Inflammatory macrophage (primary cell): ENCODE measurements at regions not wholly inside any gene's neighbourhood (a gene's known extent, or its start where the extent isn't known, plus 50 kb on each side); places are given as distances from the start of the nearest gene placed in this dataset.

Experiments used
- DNase-seq, 2 donors: peaks; one replicate each; pipeline ENCODE4 v3.0.0-alpha.2; 2020 to 2022

GRCh38 chr3:30122359-30122758 lies 484.0 kb upstream of the TGFBR2 start:
- peak in 1 of 2 donors; percentile 5 for DNase-seq

GRCh38 chr3:30123224-30123623 lies 483.2 kb upstream of the TGFBR2 start:
- no peak for DNase-seq

- no peak for DNase-seq
Observed at GRCh38 chr3:30123755-30124154, 482.6 kb upstream of the TGFBR2 start.

GRCh38 chr3:30124435-30125370 lies 481.7 kb upstream of the TGFBR2 start:
- DNase-seq: no peak

GRCh38 chr3:30129765-30130164 lies 476.6 kb upstream of the TGFBR2 start:
- no peak for DNase-seq

GRCh38 chr3:30130391-30130790 lies 476.0 kb upstream of the TGFBR2 start:
- DNase-seq: no peak

- DNase-seq: no peak
Observed at GRCh38 chr3:30131191-30131590, 475.2 kb upstream of the TGFBR2 start.

- DNase-seq: no peak
Observed at GRCh38 chr3:30135190-30135589, 471.2 kb upstream of the TGFBR2 start.

- no peak for DNase-seq
Observed at GRCh38 chr3:30139283-30139682, 467.1 kb upstream of the TGFBR2 start.

- DNase-seq: no peak
Observed at GRCh38 chr3:30140356-30141075, 465.9 kb upstream of the TGFBR2 start.

GRCh38 chr3:30141178-30141581 lies 465.2 kb upstream of the TGFBR2 start:
- DNase-seq: no peak

GRCh38 chr3:30141927-30142326 lies 464.5 kb upstream of the TGFBR2 start:
- no peak for DNase-seq

GRCh38 chr3:30142946-30143345 lies 463.5 kb upstream of the TGFBR2 start:
- no peak for DNase-seq

GRCh38 chr3:30145281-30145680 lies 461.1 kb upstream of the TGFBR2 start:
- DNase-seq: no peak

GRCh38 chr3:30146978-30147377 lies 459.4 kb upstream of the TGFBR2 start:
- DNase-seq: no peak

GRCh38 chr3:30154853-30155252 lies 451.5 kb upstream of the TGFBR2 start:
- no peak for DNase-seq

- no peak for DNase-seq
Observed at GRCh38 chr3:30155755-30156154, 450.6 kb upstream of the TGFBR2 start.

GRCh38 chr3:30156586-30157498 lies 449.6 kb upstream of the TGFBR2 start:
- peak in 1 of 2 donors; percentile 19 for DNase-seq

GRCh38 chr3:30161375-30161774 lies 445.0 kb upstream of the TGFBR2 start:
- DNase-seq: peak; percentile 39 to 58

GRCh38 chr3:30162579-30162978 lies 443.8 kb upstream of the TGFBR2 start:
- DNase-seq: no peak

GRCh38 chr3:30166535-30166934 lies 439.9 kb upstream of the TGFBR2 start:
- no peak for DNase-seq

GRCh38 chr3:30167541-30168011 lies 438.8 kb upstream of the TGFBR2 start:
- no peak for DNase-seq

- DNase-seq: no peak
Observed at GRCh38 chr3:30169487-30169886, 436.9 kb upstream of the TGFBR2 start.
